Stimulated activated naive B cell treated with anti-CD40 and anti-IgM and Interleukin-4, amounts not matched to agents 10 μg/mL and 1 μg/mL and 100 μg/mL, for 72 hours (primary cell): ENCODE measurements at regions not wholly inside any gene's neighbourhood (a gene's known extent, or its start where the extent isn't known, plus 50 kb on each side); places are given as distances from the start of the nearest gene placed in this dataset.
"Not testable (repeated sequence)": the region's sequence is repeated elsewhere in the genome, so short reads cannot be mapped to it uniquely, and the experiment has no call there.

Experiments
- ATAC-seq, 2 donors: fragments of 150-1000 bp; cut with Tn5 transposase; replicated peaks; 2 replicates each; pipeline ENCODE4 v1.10.0; 2021; ENCODE audit warnings: moderate library complexity in 1 of 2
- DNase-seq: peaks from one replicate; pipeline ENCODE4 v3.0.0; 2021
- H3K27ac Mint-ChIP-seq: one replicate; pipeline ENCODE4 v1.8.0; 2022; ENCODE audit warnings: mild to moderate bottlenecking, mixed read lengths
- H3K27me3 Mint-ChIP-seq, 2 donors: one replicate each; pipeline ENCODE4 v1.8.0; 2022; ENCODE audit warnings: mixed read lengths in 2 of 2
- H3K36me3 Mint-ChIP-seq, 2 donors: one replicate each; pipeline ENCODE4 v1.8.0; 2022; ENCODE audit warnings: mixed read lengths in 2 of 2, mild to moderate bottlenecking in 1 of 2
- H3K4me1 Mint-ChIP-seq, 2 donors: one replicate each; pipeline ENCODE4 v1.8.0; 2022; ENCODE audit warnings: mixed read lengths in 2 of 2, mild to moderate bottlenecking in 1 of 2
- H3K4me3 Mint-ChIP-seq, 2 donors: one replicate each; pipeline ENCODE4 v1.8.0; 2022; ENCODE audit warnings: mild to moderate bottlenecking in 2 of 2, mixed read lengths in 2 of 2, moderate library complexity in 1 of 2
- H3K9me3 Mint-ChIP-seq, 2 donors: one replicate each; pipeline ENCODE4 v1.8.0; 2022; ENCODE audit warnings: mixed read lengths in 2 of 2, mild to moderate bottlenecking in 1 of 2

GRCh38 chr5:91777671-91778070 lies 394.6 kb upstream of the ARRDC3 start:
- Mint-ChIP-seq H3K27me3 (no peaks in the 10 kb centered on the region), H3K36me3 (no peaks in the 10 kb centered on the region), H3K9me3 (peaks cover 0 to 5% of the 10 kb centered on the region in 2 donors), H3K27ac (no peak overlapping the region), H3K4me3 (no peak overlapping the region), H3K4me1 (no peaks in the 10 kb centered on the region)
- ATAC-seq (no peak), DNase-seq (no peak)

DNA sequence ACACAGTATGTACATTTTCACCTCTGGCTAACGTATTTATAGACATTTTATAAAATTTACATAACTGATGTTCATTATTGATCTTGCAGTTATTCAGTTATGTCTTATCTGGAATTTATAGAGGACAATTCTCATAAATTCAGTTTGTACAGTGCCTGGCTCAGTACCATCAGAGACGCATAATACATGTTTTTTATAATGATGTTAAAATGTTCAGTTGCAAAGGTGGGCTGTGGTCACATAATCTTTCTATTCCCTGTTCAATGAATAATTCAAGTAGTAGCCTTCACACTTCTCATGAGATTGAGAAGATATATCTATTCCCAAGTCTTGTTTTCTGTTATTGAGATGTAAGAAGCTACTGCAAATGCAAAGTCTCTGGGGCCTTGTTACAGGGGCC lies 393.1 kb upstream of the ARRDC3 start:
- no peaks in the 10 kb centered on the region for H3K27me3 Mint-ChIP-seq
- no peak overlapping the region for H3K27ac Mint-ChIP-seq
- H3K36me3 Mint-ChIP-seq, result no peaks in the 10 kb centered on the region

GRCh38 chr5:91770400-91770799 lies 387.3 kb upstream of the ARRDC3 start:
- no peak for ATAC-seq
- Mint-ChIP-seq H3K9me3 (peaks cover 0 to 4% of the 10 kb centered on the region in 2 donors), H3K36me3 (no peaks in the 10 kb centered on the region), H3K27ac (no peak overlapping the region), H3K27me3 (no peaks in the 10 kb centered on the region), H3K4me3 (no peak overlapping the region), H3K4me1 (no peaks in the 10 kb centered on the region)
- DNase-seq, result no peak

More for the DNA sequence above, 393.1 kb upstream of the ARRDC3 start:
- ATAC-seq (no peak), DNase-seq (no peak)
- Mint-ChIP-seq H3K4me3 (no peak overlapping the region), H3K9me3 (peaks cover 0 to 5% of the 10 kb centered on the region in 2 donors), H3K4me1 (no peaks in the 10 kb centered on the region)

GRCh38 chr5:91757383-91757782 lies 374.3 kb upstream of the ARRDC3 start:
- H3K27ac Mint-ChIP-seq, DNase-seq, H3K4me3 Mint-ChIP-seq, H3K9me3 Mint-ChIP-seq, H3K27me3 Mint-ChIP-seq, ATAC-seq, H3K36me3 Mint-ChIP-seq, H3K4me1 Mint-ChIP-seq: not testable (repeated sequence)

GRCh38 chr5:91754990-91755389 lies 371.9 kb upstream of the ARRDC3 start:
- Mint-ChIP-seq H3K27me3 (no peaks in the 10 kb centered on the region), H3K4me1 (no peaks in the 10 kb centered on the region), H3K27ac (no peak overlapping the region), H3K9me3 (peaks cover 0 to 4% of the 10 kb centered on the region in 2 donors), H3K36me3 (no peaks in the 10 kb centered on the region), H3K4me3 (no peak overlapping the region)
- ATAC-seq (no peak), DNase-seq (no peak)

- H3K27me3 Mint-ChIP-seq, H3K4me1 Mint-ChIP-seq, H3K9me3 Mint-ChIP-seq, ATAC-seq, H3K27ac Mint-ChIP-seq, H3K4me3 Mint-ChIP-seq, H3K36me3 Mint-ChIP-seq, DNase-seq: not testable (repeated sequence)
These were observed 361.4 kb upstream of the ARRDC3 start for GRCh38 chr5:91744470-91744869.

DNA sequence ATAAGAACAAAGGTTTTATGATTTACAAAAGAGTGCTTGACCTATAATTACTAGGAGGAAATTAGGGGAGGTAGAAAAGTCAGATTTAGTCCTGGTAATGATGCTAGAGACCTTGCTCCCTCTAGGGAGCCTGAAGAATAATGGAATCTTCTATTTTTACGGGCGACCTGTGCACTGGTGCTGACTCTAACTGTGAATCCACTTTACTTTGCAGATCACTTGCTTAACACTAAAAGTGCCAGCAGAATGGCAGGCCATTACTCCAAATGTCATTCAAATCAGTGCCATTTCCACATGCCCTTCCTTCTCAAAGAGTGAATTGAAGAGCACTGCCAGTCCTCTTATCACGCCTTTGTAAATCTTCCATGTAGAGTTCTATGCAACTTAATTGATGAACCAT lies 359.4 kb upstream of the ARRDC3 start:
- Mint-ChIP-seq H3K36me3 (no peaks in the 10 kb centered on the region), H3K27ac (no peak overlapping the region), H3K9me3 (no peaks in the 10 kb centered on the region), H3K27me3 (no peaks in the 10 kb centered on the region), H3K4me1 (no peaks in the 10 kb centered on the region), H3K4me3 (no peak overlapping the region)
- no peak for DNase-seq
- ATAC-seq, result no peak

DNA sequence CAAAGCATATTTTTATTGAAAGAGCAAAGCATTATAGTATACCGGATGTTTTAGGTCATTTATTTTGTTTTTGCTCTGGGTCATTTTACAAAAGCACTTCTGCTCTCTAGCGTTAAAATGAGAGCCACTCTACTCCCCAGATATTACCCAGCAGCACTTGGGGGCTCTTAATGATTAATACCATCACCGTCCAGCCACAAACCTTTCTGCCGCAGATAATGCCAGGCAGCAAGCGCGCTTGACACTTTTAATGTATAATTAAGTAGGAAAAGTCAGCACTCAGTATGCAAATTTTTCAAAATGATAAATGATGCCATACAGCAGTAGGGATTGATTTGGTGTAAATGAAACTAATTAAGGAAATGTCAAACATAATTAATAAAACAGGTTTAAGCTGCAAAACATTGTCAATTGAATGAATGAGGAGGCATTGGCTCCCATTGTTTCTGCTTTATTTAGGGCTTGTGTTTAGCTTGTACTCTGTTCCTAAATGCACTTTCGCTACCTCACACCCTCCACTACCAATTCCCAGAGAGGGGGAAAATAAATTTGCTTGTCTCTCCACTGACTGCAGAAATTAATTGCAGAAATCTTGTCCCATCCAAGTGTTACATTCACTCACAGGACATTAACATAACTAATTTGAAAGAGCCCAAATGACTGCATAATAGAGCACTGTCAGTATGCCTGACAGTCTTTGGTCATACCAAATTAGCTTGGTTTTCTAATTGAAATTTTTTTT lies 358.8 kb upstream of the ARRDC3 start:
- DNase-seq (no peak), ATAC-seq (no peak)
- H3K27ac Mint-ChIP-seq, result no peak overlapping the region
- no peaks in the 10 kb centered on the region for H3K4me1 Mint-ChIP-seq
- no peaks in the 10 kb centered on the region for H3K9me3 Mint-ChIP-seq
- no peak overlapping the region for H3K4me3 Mint-ChIP-seq
- H3K27me3 Mint-ChIP-seq, result no peaks in the 10 kb centered on the region
- no peaks in the 10 kb centered on the region for H3K36me3 Mint-ChIP-seq

- no peak overlapping the region for H3K27ac Mint-ChIP-seq
- H3K4me3 Mint-ChIP-seq, result no peak overlapping the region
- ATAC-seq (no peak), DNase-seq (no peak)
- no peaks in the 10 kb centered on the region for H3K9me3 Mint-ChIP-seq
- H3K27me3 Mint-ChIP-seq, result no peaks in the 10 kb centered on the region
- H3K4me1 Mint-ChIP-seq, result no peaks in the 10 kb centered on the region
- H3K36me3 Mint-ChIP-seq, result no peaks in the 10 kb centered on the region
These were observed 346.9 kb upstream of the ARRDC3 start for GRCh38 chr5:91730026-91730425.

GRCh38 chr5:91727463-91727862 lies 344.3 kb upstream of the ARRDC3 start:
- Mint-ChIP-seq H3K4me3 (no peak overlapping the region), H3K9me3 (no peaks in the 10 kb centered on the region), H3K4me1 (no peaks in the 10 kb centered on the region), H3K36me3 (no peaks in the 10 kb centered on the region), H3K27ac (no peak overlapping the region), H3K27me3 (no peaks in the 10 kb centered on the region)
- ATAC-seq (no peak), DNase-seq (no peak)

- no peak for ATAC-seq
These were observed 339.8 kb upstream of the ARRDC3 start for GRCh38 chr5:91722736-91723467.

DNA sequence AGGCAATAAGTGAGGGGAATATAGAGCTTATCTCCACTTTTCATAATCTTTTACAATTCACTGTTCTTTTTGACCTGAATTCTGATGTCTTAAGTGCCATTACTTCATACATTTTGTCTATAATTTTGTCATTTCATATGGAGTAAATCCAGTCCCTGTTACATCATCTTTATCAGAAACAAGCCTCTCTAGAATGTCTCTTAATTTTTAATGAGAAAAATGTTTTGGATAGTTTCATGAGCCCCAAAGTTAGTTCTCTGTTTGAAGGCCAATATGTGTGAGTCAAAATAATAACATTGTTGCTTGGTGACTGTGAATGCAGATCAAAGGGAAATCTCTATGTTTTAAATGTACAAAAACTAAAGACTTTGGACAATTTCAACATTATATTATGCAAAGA lies 329.6 kb upstream of the ARRDC3 start:
- Mint-ChIP-seq H3K27me3 (no peaks in the 10 kb centered on the region), H3K27ac (no peak overlapping the region), H3K4me3 (no peak overlapping the region), H3K9me3 (peaks cover 4 to 8% of the 10 kb centered on the region in 2 donors), H3K36me3 (no peaks in the 10 kb centered on the region), H3K4me1 (no peaks in the 10 kb centered on the region)
- ATAC-seq, result no peak
- no peak for DNase-seq

More at GRCh38 chr5:91722736-91723467, 339.8 kb upstream of the ARRDC3 start:
- DNase-seq, result no peak
- Mint-ChIP-seq H3K27ac (no peak overlapping the region), H3K4me3 (no peak overlapping the region), H3K9me3 (peaks cover 0 to 3% of the 10 kb centered on the region in 2 donors), H3K4me1 (no peaks in the 10 kb centered on the region), H3K27me3 (no peaks in the 10 kb centered on the region), H3K36me3 (no peaks in the 10 kb centered on the region)

- no peak overlapping the region for H3K27ac Mint-ChIP-seq
- H3K36me3 Mint-ChIP-seq, result no peaks in the 10 kb centered on the region
- DNase-seq, result no peak
These were observed 324.4 kb upstream of the ARRDC3 start for GRCh38 chr5:91707521-91707841.

DNA sequence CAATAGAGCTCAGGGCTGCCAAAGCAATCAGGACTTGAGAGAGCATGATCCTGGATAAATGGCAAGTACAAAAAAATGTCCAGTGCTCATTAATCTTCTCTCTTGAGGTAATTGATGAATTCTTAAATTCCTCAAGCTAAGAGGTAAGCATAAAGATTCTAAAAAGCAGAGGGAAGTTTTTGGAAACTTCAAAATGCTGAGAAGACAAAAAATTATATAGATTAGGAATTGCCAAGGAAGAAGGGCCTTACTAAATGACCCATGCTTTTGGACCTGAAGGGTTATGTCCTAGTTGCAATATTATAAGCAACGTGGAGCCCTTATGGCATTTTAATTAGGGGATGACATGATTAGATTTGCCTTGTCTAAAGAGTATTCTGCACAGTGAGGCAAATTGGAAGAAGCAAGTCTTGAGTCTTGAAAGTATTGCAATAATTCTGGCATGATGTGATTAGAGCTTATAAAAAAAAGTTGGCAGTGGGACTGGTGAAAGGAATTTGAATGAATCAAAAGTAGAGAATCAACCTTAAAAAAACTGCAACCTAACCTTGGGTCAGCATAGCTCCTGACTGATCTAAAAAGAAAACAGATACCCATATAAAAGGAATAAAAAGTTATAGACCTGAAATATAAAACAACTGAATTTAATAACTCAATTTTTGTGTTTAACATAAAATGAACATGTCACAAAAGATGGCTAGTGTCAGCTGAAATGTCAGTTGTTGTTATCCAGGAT lies 323.8 kb upstream of the ARRDC3 start:
- no peak for ATAC-seq
- no peaks in the 10 kb centered on the region for H3K36me3 Mint-ChIP-seq
- no peaks in the 10 kb centered on the region for H3K4me1 Mint-ChIP-seq
- no peak overlapping the region for H3K4me3 Mint-ChIP-seq
- no peak overlapping the region for H3K27ac Mint-ChIP-seq
- H3K27me3 Mint-ChIP-seq, result no peaks in the 10 kb centered on the region
- DNase-seq, result no peak
- peaks cover 4% of the 10 kb centered on the region in 2 donors for H3K9me3 Mint-ChIP-seq

More at GRCh38 chr5:91707521-91707841, 324.4 kb upstream of the ARRDC3 start:
- ATAC-seq, result no peak
- Mint-ChIP-seq H3K4me3 (no peak overlapping the region), H3K27me3 (no peaks in the 10 kb centered on the region), H3K4me1 (no peaks in the 10 kb centered on the region), H3K9me3 (peaks cover 4% of the 10 kb centered on the region in 2 donors)

GRCh38 chr5:91703128-91703527 lies 320.0 kb upstream of the ARRDC3 start:
- Mint-ChIP-seq H3K27ac (no peak overlapping the region), H3K4me3 (no peak overlapping the region), H3K4me1 (no peaks in the 10 kb centered on the region), H3K36me3 (no peaks in the 10 kb centered on the region), H3K27me3 (no peaks in the 10 kb centered on the region), H3K9me3 (peaks cover 8 to 9% of the 10 kb centered on the region in 2 donors)
- ATAC-seq (no peak), DNase-seq (no peak)
